Germinal center (tissue), 1 donor: ENCODE measurements at regions not wholly inside any gene's neighbourhood (a gene's known extent, or its start where the extent isn't known, plus 50 kb on each side); places are given as distances from the start of the nearest gene placed in this dataset.

Experiments
- DNase-seq: peaks from one replicate; pipeline ENCODE4 v3.0.0; 2012; ENCODE audit warnings: mixed read lengths, low spot score

- no peak for DNase-seq
Observed at GRCh38 chr1:29585656-29586055, 349.3 kb downstream of the PTPRU start.

- no peak for DNase-seq
Observed at GRCh38 chr1:29585201-29585600, 348.9 kb downstream of the PTPRU start.

- no peak for DNase-seq
Observed at GRCh38 chr1:29584776-29585175, 348.5 kb downstream of the PTPRU start.

DNA sequence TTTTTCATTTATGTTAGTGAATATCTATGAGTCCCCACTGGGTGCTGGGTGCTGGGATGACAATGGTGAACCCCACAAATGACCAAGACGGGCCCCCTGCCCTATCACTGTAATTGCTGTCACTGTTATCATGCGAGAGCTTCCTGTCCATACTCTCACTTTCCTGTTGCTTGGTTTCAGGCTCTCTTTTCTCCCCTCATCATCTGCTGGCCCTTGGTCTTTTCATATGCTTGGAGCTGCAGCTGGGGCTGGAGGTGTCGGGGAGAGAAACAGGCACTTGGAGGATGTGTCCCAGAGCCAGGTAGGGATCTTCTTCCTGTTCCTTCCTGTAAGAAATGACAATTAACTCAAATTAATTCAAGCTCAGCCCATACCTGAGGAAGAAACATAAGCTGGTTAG, 348.0 kb downstream of the PTPRU start:
- DNase-seq = no peak

- no peak for DNase-seq
Observed at GRCh38 chr1:29583727-29584126, 347.4 kb downstream of the PTPRU start.

- no peak for DNase-seq
Observed at GRCh38 chr1:29581256-29581655, 344.9 kb downstream of the PTPRU start.

DNA sequence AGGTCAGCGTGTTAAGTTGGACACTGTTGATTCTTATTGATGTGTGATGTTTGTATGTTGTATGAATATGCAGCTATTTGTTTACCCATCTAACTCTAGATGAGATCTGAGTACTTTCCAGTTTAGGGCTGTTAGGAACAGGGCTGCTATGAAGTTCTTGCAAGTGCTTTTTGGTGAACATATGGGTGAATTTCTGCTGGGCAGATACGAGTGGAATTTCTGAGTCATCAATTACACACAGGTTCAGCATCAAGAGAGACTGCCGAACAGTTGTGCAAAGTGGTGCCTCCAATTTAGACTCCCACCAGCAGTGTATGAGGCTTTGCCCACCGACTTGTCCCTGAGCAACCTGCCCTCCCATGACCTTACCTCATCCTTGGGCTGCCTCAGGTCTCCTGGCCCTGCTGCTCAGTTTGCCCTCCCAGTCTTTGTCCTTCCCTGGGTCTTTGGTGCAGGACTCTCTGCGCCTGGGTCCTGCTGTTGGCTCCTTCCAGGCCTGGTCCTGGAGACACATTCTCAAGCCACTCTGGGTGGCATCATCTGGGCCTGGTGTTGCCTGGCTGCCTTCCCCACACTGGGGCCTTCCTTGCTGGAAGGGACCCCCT, 343.6 kb downstream of the PTPRU start:
- no peak for DNase-seq

DNA sequence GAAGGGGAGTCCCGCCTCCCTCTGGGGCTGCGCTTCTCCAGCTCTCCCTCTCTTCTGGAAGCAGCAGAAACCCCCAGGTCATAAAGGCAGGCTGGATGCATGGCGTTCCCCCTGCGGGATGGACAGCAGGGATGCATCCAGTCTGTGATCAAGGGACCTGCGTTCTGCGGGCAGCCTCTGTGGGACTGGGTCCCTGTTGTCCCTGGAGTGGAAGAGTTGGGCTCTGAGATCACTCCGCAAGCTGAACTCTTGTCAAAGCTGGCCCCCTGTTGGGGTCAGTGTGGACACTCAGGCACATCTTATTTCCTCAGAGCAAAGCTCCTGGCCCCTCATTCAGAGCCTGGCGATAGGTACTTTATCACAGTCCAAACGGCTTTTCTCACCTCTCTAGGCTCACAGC, 341.2 kb downstream of the PTPRU start:
- DNase-seq = no peak

DNA sequence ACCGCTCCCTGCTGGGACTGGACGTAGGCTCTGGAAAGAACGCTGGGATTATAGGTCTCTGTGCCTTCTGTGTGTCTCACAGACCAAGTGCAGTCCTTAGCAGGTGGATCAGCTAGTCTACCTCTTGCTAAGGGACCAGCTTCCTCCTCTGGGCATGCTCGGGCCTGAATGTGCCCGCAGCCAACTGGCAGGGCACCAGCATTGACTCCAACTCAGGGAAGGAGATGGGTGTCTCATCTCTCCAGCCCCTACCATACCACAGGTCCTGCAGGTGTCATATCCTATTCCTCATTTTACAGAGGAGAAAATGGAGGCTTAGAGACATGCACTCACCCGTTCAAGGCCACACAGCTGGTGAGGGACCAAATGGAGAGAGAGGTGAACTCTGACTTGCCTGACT, 340.2 kb downstream of the PTPRU start:
- DNase-seq = no peak

DNA sequence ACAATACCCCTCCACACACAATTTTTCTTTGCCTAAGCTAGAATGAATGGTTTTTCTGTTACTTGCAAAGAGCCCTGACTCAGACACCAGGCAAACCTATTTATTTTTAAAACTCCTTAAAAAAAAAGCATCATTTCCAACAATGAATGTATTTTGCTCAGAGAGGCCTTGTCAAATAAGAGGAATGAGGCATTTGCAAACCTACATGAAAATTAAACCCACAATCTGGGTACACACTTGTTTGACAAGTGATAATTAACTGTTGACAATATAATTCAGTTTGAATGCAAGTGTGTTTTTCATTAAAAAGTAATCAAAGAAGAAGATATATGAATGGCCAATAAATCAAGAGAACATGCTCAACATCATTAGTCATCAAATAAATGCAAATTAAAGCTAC, 339.5 kb downstream of the PTPRU start:
- DNase-seq = no peak

GRCh38 chr1:29575277-29575676, 339.0 kb downstream of the PTPRU start:
- DNase-seq = no peak

GRCh38 chr1:29574871-29575270, 338.5 kb downstream of the PTPRU start:
- no peak for DNase-seq

DNA sequence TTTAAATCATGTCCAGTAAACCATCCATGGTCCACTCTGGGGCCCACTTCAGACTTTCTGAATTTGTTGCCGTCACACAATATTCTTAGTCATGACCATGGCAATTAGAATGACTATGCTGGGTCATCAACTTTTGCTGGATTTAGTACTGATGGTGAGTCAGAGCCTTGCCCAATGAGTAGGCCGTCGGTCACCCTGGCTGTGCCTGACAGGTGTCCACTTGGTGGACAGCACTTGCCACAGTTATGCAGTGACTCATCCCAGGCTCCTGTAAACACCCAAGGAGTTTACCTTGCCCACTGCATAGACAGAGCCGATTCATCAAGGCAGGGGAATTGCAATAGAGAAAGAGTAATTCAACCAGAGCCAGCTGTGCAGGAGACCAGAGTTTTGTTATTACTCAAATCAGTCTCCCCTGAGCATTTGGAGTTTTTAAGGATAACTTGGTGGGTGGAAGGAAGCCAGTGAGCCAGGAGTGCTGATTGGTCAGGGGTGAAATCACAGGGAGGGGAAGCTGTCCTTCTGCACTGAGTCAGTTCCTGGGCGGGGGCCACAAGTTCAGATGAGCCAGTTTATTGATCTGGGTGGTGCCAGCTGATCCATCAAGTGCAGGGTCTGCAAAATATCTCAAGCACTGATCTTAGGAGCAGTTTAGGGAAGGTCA, 333.8 kb downstream of the PTPRU start:
- no peak for DNase-seq

DNA sequence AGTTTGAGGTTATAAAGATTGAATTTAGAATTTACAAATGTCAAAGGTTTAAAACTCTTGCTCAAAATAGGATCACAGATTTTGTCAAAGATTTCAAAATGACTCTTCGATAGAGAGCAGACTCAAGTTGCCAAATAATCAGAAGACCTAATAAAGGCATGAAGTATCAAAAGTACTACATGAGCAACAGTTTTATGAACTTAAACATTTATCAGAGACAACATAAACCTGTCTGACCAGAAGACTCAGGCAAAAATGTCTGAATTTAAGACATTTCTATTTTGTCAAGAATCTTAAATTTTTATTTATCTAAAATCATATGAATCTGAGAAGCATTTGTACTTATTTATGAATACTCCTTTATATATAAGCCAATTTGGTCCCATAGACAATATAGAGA, 330.9 kb downstream of the PTPRU start:
- DNase-seq = no peak

GRCh38 chr1:29565490-29565889, 329.2 kb downstream of the PTPRU start:
- DNase-seq = no peak

DNA sequence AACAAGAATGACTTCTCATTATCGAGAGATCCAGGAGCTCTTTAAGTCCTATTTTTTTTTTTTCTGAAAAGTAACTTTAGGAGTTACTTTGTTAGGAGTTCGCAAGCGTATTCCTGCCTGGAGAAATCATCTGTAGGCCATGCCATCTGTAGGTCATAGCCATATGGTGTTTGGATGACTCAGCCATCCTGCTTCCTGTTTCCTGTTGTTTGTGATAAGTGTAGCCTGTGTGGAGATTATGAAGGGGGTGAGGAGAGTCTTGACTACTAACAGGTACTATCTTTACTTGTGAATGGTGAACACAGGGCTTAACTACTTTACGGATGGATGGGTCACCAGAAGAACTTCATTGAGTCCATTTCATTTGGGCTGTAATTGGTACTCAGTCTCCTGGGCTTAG, 327.2 kb downstream of the PTPRU start:
- DNase-seq = no peak

DNA sequence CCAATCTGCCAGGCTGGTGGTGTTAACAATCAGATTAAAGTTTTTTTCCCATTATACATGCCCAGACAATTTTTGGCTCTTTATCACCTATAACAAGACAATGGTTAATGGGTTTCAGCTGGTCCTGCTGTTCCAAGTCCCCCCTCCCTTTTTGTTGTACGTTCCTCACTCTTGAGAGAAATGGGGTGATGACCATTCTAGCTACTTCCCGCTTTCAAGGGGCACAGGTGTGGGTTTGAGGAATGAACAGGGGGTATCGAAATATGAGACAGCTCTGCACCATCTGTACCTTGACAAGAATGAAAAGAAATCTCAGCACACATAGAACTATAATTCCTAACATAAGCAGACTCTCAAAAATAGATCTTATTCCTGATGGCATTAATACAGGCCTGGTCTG, 326.8 kb downstream of the PTPRU start:
- no peak for DNase-seq

DNA sequence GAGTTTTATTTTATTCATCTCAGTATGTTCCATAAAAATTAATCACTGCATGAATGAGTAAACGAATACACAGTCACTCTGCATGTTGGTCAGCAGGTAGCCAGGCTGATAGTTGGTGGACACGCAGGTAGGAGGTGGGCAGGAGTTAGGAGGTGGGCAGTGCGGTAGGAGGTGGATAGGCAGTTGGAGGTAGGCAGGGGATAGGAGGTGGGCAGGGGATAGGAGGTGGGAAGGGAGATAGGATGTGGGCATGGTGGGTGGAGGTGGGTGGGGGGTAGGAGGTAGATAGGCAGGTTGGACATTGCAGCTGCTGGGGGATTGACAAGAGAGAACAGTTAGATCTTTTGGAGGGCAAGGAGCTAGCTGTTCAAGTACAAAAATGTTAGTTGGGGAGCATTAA, 322.7 kb downstream of the PTPRU start:
- no peak for DNase-seq

DNA sequence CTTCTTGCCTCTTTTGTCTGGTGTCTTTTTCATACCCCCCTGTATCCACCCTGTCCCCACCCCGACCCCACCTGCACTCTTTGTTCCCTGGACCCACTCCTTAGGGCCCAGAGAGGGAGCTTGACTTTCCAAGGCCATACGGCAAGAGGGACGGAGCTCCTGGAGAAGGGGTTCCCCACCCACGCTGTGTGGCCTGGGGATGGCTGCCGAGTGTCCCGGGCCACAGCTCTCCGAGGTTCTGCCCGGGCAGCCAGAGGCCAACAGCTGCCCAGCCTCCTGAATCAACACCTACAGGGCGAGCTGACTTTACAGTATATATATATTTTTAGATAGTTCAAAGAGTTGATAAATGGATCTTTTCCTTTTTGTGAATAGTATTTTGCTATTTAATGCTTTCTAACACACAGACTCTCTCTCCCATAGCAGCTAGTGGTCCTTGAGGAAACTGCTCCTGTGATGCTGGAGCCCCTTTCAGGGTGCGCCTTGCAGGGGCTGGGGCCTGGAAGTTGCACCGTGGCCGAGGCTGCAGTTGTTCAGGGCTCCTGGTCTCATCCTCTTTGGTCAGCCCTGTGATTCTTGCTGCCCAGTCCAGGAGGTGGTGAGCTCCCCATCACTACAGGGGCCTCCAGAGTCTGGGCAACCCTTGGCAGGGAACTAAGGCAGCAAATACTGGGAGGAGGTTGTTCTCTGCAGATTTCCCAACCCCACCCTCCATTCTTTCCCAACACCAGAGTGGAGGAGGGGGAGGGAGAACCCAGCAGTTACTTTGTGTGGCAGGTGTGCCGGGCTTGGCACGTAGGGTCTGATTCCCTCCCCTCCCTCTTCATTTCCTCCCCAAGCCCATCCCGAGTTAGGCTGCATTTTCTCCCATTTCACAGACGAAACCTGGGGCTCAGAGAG, 321.6 kb downstream of the PTPRU start:
- no peak for DNase-seq

- DNase-seq = no peak
Observed at GRCh38 chr1:29557066-29557465, 320.7 kb downstream of the PTPRU start.

DNA sequence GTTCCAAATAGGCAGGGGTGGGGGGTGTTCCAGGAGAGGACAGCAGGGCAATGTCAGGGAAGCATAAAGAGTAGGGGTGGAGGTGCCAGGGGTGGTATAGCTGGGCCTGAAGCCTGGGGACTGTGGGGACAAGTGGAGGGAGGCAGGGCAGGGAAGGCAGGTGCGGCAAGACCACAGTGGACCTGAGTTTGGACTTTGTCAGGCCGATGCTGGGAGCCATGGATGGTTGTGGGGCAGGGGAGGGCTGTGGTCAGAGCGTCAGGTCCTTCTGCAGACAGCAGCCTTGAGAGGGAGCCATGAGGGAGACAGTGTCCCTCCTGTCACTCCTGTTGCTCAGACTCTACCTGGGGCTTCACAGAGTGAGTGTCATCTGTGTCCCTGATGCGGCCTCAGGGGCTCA, 320.3 kb downstream of the PTPRU start:
- no peak for DNase-seq

DNA sequence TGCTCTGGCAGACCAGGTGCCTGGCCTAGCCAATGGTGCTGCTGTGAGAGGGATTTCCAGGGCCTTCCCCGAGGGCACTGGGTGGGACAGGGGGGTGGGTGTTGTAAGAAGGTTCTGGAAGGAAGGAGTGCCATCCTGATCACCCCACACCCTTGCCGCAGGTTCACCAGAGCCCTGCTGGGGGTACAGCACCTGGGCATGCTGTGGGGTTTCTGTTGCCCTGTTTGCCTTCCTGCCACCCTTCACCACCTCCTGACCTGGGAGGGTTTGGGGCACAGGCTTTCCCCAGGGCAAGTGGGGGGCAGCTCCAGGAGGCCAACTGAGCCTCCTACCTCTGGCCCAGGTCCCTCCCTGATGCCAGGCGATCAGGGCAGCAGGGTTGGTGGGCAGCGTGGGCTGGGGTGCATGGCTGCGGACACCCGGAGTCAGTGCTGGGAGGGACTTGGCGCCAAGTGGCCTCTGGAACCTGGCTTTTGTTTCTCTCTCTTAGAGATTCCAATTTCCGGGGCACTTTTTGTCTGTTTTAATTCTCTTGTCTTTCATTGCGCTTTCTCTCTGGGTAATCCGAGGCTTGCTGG, 318.8 kb downstream of the PTPRU start:
- DNase-seq = no peak

- DNase-seq = no peak
Observed at GRCh38 chr1:29554208-29554778, 318.0 kb downstream of the PTPRU start.
